ENCODE measurements at regions not wholly inside any gene's neighbourhood (a gene's known extent, or its start where the extent isn't known, plus 50 kb on each side); places are given as distances from the start of the nearest gene placed in this dataset.
A peak's percentile ranks its signal among the peaks of the same experiment; 100 is the strongest.
"Not testable (repeated sequence)": the region's sequence is repeated elsewhere in the genome, so short reads cannot be mapped to it uniquely, and the experiment has no call there.

GRCh38 chrX:120718969-120719368 is 89.1 kb upstream of the C1GALT1C1 start:
- Histone ChIP-seq H3K9ac (no peak overlapping the region), H3K4me2 (no peak overlapping the region), H3K36me3 (ENCODE audit: insufficient read depth) (no peaks in the 10 kb centered on the region), H3K79me2 (ENCODE audit: insufficient read depth, low read depth) (no peaks in the 10 kb centered on the region), H3K27me3 (ENCODE audit: insufficient read depth, low read depth) (no peaks in the 10 kb centered on the region), H3K27ac (no peak overlapping the region), H2AFZ (ENCODE audit: low read depth) (no peak overlapping the region), H4K20me1 (ENCODE audit: insufficient read depth) (no peaks in the 10 kb centered on the region), H3K4me3 (IDR thresholded peaks at IDR 0.05; ENCODE audit: insufficient read depth, low read depth, low read length) (no peak overlapping the region), H3K4me1 (ENCODE audit: low read depth, poor library complexity, severe bottlenecking) (no peaks in the 10 kb centered on the region)
- no peak for TF ChIP-seq CTCF (conservative IDR thresholded peaks at IDR 0.05; ENCODE audit: low read depth, low read length)

- not testable (repeated sequence) for H2AFZ ChIP-seq (ENCODE audit: low read depth); H3K36me3 ChIP-seq (ENCODE audit: insufficient read depth); H3K79me2 ChIP-seq (ENCODE audit: insufficient read depth, low read depth); H3K27ac ChIP-seq; H4K20me1 ChIP-seq (ENCODE audit: insufficient read depth); H3K4me1 ChIP-seq (ENCODE audit: low read depth, poor library complexity, severe bottlenecking); H3K4me3 ChIP-seq (IDR thresholded peaks at IDR 0.05; ENCODE audit: insufficient read depth, low read depth, low read length); H3K27me3 ChIP-seq (ENCODE audit: insufficient read depth, low read depth); H3K4me2 ChIP-seq; H3K9ac ChIP-seq
These were observed 72.5 kb upstream of the C1GALT1C1 start for GRCh38 chrX:120702337-120702736.

- no peaks in the 10 kb centered on the region for H3K27me3 ChIP-seq (ENCODE audit: insufficient read depth, low read depth)
- H2AFZ ChIP-seq (ENCODE audit: low read depth) = peak overlapping the region; percentile 71; the same call in 1 of the 2 replicates
These were observed 67.2 kb upstream of the C1GALT1C1 start for GRCh38 chrX:120697053-120697452.

GRCh38 chrX:120692319-120692718 is 62.5 kb upstream of the C1GALT1C1 start:
- Histone ChIP-seq H3K4me3 (IDR thresholded peaks at IDR 0.05; ENCODE audit: insufficient read depth, low read depth, low read length) (no peak overlapping the region), H3K36me3 (ENCODE audit: insufficient read depth) (no peaks in the 10 kb centered on the region), H3K4me2 (no peak overlapping the region), H4K20me1 (ENCODE audit: insufficient read depth) (no peaks in the 10 kb centered on the region), H3K27me3 (ENCODE audit: insufficient read depth, low read depth) (no peaks in the 10 kb centered on the region), H2AFZ (ENCODE audit: low read depth) (no peak overlapping the region), H3K4me1 (ENCODE audit: low read depth, poor library complexity, severe bottlenecking) (peaks cover 57% of the 10 kb centered on the region), H3K9ac (no peak overlapping the region), H3K79me2 (ENCODE audit: insufficient read depth, low read depth) (no peaks in the 10 kb centered on the region), H3K27ac (no peak overlapping the region)
- TF ChIP-seq CTCF (conservative IDR thresholded peaks at IDR 0.05; ENCODE audit: low read depth, low read length) = no peak

More at GRCh38 chrX:120697053-120697452, 67.2 kb upstream of the C1GALT1C1 start:
- Histone ChIP-seq H4K20me1 (ENCODE audit: insufficient read depth) (no peaks in the 10 kb centered on the region), H3K36me3 (ENCODE audit: insufficient read depth) (no peaks in the 10 kb centered on the region), H3K4me3 (IDR thresholded peaks at IDR 0.05; ENCODE audit: insufficient read depth, low read depth, low read length) (no peak overlapping the region), H3K79me2 (ENCODE audit: insufficient read depth, low read depth) (no peaks in the 10 kb centered on the region), H3K27ac (peak overlapping the region; percentile 100), H3K4me2 (peak overlapping the region; percentile 80), H3K9ac (peak overlapping the region; percentile 11; the same call in 1 of the 2 replicates), H3K4me1 (ENCODE audit: low read depth, poor library complexity, severe bottlenecking) (peaks cover 58% of the 10 kb centered on the region)
- no peak for TF ChIP-seq CTCF (conservative IDR thresholded peaks at IDR 0.05; ENCODE audit: low read depth, low read length)

- H3K4me1 ChIP-seq (ENCODE audit: low read depth, poor library complexity, severe bottlenecking) = peaks cover 46% of the 10 kb centered on the region
- no peak overlapping the region for H2AFZ ChIP-seq (ENCODE audit: low read depth)
- no peaks in the 10 kb centered on the region for H4K20me1 ChIP-seq (ENCODE audit: insufficient read depth)
- no peak overlapping the region for H3K9ac ChIP-seq
- no peak for TF ChIP-seq CTCF (conservative IDR thresholded peaks at IDR 0.05; ENCODE audit: low read depth, low read length)
- no peak overlapping the region for H3K4me3 ChIP-seq (IDR thresholded peaks at IDR 0.05; ENCODE audit: insufficient read depth, low read depth, low read length)
- no peak overlapping the region for H3K4me2 ChIP-seq
- H3K27ac ChIP-seq = no peak overlapping the region
- no peaks in the 10 kb centered on the region for H3K79me2 ChIP-seq (ENCODE audit: insufficient read depth, low read depth)
- H3K27me3 ChIP-seq (ENCODE audit: insufficient read depth, low read depth) = no peaks in the 10 kb centered on the region
- no peaks in the 10 kb centered on the region for H3K36me3 ChIP-seq (ENCODE audit: insufficient read depth)
These were observed 61.1 kb upstream of the C1GALT1C1 start for GRCh38 chrX:120690941-120691340.

Measured in KMS-11 (cell line).